WTC11 (cell line): ENCODE measurements at regions not wholly inside any gene's neighbourhood (a gene's known extent, or its start where the extent isn't known, plus 50 kb on each side); places are given as distances from the start of the nearest gene placed in this dataset.

Experiments used
- FOXK1 ChIP-seq: sonication (generic); formaldehyde crosslinking; IDR thresholded peaks from 2 replicates; pipeline ENCODE4 v1.8.0; 2022; ENCODE audit warnings: mild to moderate bottlenecking, moderate library complexity, missing genetic modification reagents
- GTF2I ChIP-seq: fragments of 250-450 bp; sonication (Bioruptor Pico); conservative IDR thresholded peaks from 2 replicates; pipeline ENCODE4 v1.4.0; 2021; ENCODE audit warnings: mild to moderate bottlenecking
- NR2C2 ChIP-seq: sonication (generic); formaldehyde crosslinking; IDR thresholded peaks from 2 replicates; pipeline ENCODE4 v1.8.0; 2022; ENCODE audit warnings: mild to moderate bottlenecking, missing genetic modification reagents
- NR3C1 ChIP-seq: sonication (generic); formaldehyde crosslinking; conservative IDR thresholded peaks from 2 replicates; pipeline ENCODE4 v1.8.1; 2023; ENCODE audit warnings: low read depth, mild to moderate bottlenecking, missing genetic modification reagents
- RORB ChIP-seq: fragments of 250-450 bp; sonication (Bioruptor Pico); IDR thresholded peaks from 2 replicates; pipeline ENCODE4 v1.9.0; 2021; ENCODE audit warnings: mild to moderate bottlenecking
- TEAD4 ChIP-seq: sonication (generic); formaldehyde crosslinking; IDR thresholded peaks from 2 replicates; pipeline ENCODE4 v1.8.0; 2022; ENCODE audit warnings: mild to moderate bottlenecking, missing genetic modification reagents
- TF ChIP-seq, protein P1 (sequence below): fragments of 200-600 bp; IDR thresholded peaks from 2 replicates; pipeline ENCODE4 v1.8.0; 2022; ENCODE audit warnings: antibody characterized with exemption
- TF ChIP-seq, protein P2 (sequence below): sonication (generic); formaldehyde crosslinking; IDR thresholded peaks from 2 replicates; pipeline ENCODE4 v1.8.0; 2022; ENCODE audit warnings: mild to moderate bottlenecking, missing genetic modification reagents
- TF ChIP-seq, protein P3 (sequence below): sonication (generic); formaldehyde crosslinking; IDR thresholded peaks from 2 replicates; pipeline ENCODE4 v1.8.1; 2023; ENCODE audit warnings: mild to moderate bottlenecking, moderate library complexity, missing genetic modification reagents
- TF ChIP-seq, protein P4 (sequence below): fragments of 250-450 bp; sonication (Bioruptor Pico); IDR thresholded peaks from 2 replicates; pipeline ENCODE4 v1.9.0; 2021; ENCODE audit warnings: mild to moderate bottlenecking, borderline replicate concordance
- TF ChIP-seq, protein P5 (sequence below): sonication (generic); formaldehyde crosslinking; IDR thresholded peaks from 2 replicates; pipeline ENCODE4 v1.8.1; 2022; ENCODE audit warnings: low read depth, missing genetic modification reagents, borderline replicate concordance

DNA sequence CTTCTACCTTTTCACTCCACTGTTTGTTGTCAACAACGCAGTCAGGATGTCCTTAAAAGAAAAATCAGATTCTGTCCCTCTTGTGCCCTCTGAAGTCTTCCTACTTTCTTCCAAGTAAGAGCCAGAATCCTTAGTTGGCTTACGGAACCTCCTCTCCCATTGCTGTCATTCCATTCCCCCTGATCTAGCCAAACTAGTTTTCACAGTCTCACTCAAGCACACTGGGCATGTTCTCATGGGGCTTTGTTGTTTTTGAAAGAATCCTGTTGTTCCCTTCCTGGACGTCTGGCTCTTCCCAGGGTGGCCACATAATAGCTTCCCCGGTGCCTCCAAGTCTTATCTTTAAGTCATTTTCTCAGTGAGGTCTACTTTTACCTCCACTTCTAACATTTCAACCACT is 158.6 kb upstream of the ELAC2 start:
- no peak for TF ChIP-seq RORB
- TF ChIP-seq, protein P1, sequence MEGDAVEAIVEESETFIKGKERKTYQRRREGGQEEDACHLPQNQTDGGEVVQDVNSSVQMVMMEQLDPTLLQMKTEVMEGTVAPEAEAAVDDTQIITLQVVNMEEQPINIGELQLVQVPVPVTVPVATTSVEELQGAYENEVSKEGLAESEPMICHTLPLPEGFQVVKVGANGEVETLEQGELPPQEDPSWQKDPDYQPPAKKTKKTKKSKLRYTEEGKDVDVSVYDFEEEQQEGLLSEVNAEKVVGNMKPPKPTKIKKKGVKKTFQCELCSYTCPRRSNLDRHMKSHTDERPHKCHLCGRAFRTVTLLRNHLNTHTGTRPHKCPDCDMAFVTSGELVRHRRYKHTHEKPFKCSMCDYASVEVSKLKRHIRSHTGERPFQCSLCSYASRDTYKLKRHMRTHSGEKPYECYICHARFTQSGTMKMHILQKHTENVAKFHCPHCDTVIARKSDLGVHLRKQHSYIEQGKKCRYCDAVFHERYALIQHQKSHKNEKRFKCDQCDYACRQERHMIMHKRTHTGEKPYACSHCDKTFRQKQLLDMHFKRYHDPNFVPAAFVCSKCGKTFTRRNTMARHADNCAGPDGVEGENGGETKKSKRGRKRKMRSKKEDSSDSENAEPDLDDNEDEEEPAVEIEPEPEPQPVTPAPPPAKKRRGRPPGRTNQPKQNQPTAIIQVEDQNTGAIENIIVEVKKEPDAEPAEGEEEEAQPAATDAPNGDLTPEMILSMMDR, result no peak
- TF ChIP-seq TEAD4 (CRISPR knock-in tag), result no peak
- no peak for TF ChIP-seq FOXK1 (CRISPR knock-in tag)
- TF ChIP-seq, protein P2, sequence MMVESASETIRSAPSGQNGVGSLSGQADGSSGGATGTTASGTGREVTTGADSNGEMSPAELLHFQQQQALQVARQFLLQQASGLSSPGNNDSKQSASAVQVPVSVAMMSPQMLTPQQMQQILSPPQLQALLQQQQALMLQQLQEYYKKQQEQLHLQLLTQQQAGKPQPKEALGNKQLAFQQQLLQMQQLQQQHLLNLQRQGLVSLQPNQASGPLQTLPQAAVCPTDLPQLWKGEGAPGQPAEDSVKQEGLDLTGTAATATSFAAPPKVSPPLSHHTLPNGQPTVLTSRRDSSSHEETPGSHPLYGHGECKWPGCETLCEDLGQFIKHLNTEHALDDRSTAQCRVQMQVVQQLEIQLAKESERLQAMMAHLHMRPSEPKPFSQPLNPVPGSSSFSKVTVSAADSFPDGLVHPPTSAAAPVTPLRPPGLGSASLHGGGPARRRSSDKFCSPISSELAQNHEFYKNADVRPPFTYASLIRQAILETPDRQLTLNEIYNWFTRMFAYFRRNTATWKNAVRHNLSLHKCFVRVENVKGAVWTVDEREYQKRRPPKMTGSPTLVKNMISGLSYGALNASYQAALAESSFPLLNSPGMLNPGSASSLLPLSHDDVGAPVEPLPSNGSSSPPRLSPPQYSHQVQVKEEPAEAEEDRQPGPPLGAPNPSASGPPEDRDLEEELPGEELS (CRISPR knock-in tag), result no peak
- TF ChIP-seq, protein P3, sequence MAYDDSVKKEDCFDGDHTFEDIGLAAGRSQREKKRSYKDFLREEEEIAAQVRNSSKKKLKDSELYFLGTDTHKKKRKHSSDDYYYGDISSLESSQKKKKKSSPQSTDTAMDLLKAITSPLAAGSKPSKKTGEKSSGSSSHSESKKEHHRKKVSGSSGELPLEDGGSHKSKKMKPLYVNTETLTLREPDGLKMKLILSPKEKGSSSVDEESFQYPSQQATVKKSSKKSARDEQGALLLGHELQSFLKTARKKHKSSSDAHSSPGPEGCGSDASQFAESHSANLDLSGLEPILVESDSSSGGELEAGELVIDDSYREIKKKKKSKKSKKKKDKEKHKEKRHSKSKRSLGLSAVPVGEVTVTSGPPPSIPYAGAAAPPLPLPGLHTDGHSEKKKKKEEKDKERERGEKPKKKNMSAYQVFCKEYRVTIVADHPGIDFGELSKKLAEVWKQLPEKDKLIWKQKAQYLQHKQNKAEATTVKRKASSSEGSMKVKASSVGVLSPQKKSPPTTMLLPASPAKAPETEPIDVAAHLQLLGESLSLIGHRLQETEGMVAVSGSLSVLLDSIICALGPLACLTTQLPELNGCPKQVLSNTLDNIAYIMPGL (CRISPR knock-in tag), result no peak
- TF ChIP-seq, protein P4, sequence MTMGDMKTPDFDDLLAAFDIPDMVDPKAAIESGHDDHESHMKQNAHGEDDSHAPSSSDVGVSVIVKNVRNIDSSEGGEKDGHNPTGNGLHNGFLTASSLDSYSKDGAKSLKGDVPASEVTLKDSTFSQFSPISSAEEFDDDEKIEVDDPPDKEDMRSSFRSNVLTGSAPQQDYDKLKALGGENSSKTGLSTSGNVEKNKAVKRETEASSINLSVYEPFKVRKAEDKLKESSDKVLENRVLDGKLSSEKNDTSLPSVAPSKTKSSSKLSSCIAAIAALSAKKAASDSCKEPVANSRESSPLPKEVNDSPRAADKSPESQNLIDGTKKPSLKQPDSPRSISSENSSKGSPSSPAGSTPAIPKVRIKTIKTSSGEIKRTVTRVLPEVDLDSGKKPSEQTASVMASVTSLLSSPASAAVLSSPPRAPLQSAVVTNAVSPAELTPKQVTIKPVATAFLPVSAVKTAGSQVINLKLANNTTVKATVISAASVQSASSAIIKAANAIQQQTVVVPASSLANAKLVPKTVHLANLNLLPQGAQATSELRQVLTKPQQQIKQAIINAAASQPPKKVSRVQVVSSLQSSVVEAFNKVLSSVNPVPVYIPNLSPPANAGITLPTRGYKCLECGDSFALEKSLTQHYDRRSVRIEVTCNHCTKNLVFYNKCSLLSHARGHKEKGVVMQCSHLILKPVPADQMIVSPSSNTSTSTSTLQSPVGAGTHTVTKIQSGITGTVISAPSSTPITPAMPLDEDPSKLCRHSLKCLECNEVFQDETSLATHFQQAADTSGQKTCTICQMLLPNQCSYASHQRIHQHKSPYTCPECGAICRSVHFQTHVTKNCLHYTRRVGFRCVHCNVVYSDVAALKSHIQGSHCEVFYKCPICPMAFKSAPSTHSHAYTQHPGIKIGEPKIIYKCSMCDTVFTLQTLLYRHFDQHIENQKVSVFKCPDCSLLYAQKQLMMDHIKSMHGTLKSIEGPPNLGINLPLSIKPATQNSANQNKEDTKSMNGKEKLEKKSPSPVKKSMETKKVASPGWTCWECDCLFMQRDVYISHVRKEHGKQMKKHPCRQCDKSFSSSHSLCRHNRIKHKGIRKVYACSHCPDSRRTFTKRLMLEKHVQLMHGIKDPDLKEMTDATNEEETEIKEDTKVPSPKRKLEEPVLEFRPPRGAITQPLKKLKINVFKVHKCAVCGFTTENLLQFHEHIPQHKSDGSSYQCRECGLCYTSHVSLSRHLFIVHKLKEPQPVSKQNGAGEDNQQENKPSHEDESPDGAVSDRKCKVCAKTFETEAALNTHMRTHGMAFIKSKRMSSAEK, result no peak
- TF ChIP-seq, protein P5, sequence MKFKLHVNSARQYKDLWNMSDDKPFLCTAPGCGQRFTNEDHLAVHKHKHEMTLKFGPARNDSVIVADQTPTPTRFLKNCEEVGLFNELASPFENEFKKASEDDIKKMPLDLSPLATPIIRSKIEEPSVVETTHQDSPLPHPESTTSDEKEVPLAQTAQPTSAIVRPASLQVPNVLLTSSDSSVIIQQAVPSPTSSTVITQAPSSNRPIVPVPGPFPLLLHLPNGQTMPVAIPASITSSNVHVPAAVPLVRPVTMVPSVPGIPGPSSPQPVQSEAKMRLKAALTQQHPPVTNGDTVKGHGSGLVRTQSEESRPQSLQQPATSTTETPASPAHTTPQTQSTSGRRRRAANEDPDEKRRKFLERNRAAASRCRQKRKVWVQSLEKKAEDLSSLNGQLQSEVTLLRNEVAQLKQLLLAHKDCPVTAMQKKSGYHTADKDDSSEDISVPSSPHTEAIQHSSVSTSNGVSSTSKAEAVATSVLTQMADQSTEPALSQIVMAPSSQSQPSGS (CRISPR knock-in tag), result no peak
- TF ChIP-seq GTF2I (CRISPR knock-in tag), result no peak
- no peak for TF ChIP-seq NR3C1
- no peak for TF ChIP-seq NR2C2 (CRISPR knock-in tag)
